Lung (tissue), 11 donors: ENCODE measurements at regions not wholly inside any gene's neighbourhood (a gene's known extent, or its start where the extent isn't known, plus 50 kb on each side); places are given as distances from the start of the nearest gene placed in this dataset.

ENCODE experiments used
- ATAC-seq: fragments of 200-7000 bp; cut with Tn5 transposase; one replicate; pipeline ENCODE4 v1.9.1; 2020; ENCODE audit warnings: moderate number of reproducible peaks; ENCODE audit not compliant: insufficient read depth, low FRiP score
- DNase-seq, 3 donors: peaks; one replicate each; pipeline ENCODE4 v3.0.0-alpha.2; 2013 to 2017
- H3K27ac ChIP-seq, 2 donors: one replicate each; pipeline ENCODE4 v1.5.1; 2013; ENCODE audit warnings: mild to moderate bottlenecking in 2 of 2, moderate library complexity in 2 of 2, control low read depth in 1 of 2, inconsistent platforms in 1 of 2, low read depth in 1 of 2, low read length in 1 of 2
- H3K27me3 ChIP-seq, 3 donors: one replicate each; pipeline ENCODE4 v1.5.1; 2013; ENCODE audit warnings: low read length in 2 of 3; ENCODE audit not compliant: control insufficient read depth in 3 of 3, insufficient read depth in 3 of 3
- H3K36me3 ChIP-seq, 4 donors: one replicate each; pipeline ENCODE4 v1.5.1; 2013; ENCODE audit warnings: low read length in 4 of 4, mild to moderate bottlenecking in 1 of 4, moderate library complexity in 1 of 4; ENCODE audit not compliant: control insufficient read depth in 4 of 4, insufficient read depth in 4 of 4
- H3K4me1 ChIP-seq, 5 donors: one replicate each; pipeline ENCODE4 v1.5.1; 2013; ENCODE audit warnings: low read length in 5 of 5, mild to moderate bottlenecking in 2 of 5, moderate library complexity in 1 of 5; ENCODE audit not compliant: control insufficient read depth in 5 of 5, insufficient read depth in 5 of 5
- H3K4me3 ChIP-seq: one replicate; pipeline ENCODE4 v1.5.1; 2013; ENCODE audit warnings: mild to moderate bottlenecking, control low read depth, moderate library complexity
- H3K9ac ChIP-seq, 2 donors: one replicate each; pipeline ENCODE4 v1.5.1; 2013; ENCODE audit warnings: low read length in 2 of 2, control low read depth in 1 of 2; ENCODE audit not compliant: insufficient read depth in 1 of 2
- H3K9me3 ChIP-seq, 4 donors: one replicate each; pipeline ENCODE4 v1.5.1; 2013; ENCODE audit warnings: low read length in 3 of 4, mild to moderate bottlenecking in 1 of 4, moderate library complexity in 1 of 4; ENCODE audit not compliant: control insufficient read depth in 4 of 4, insufficient read depth in 3 of 4
- WGBS, 2 donors: extraction: QIAGEN DNeasy Blood & Tissue Kit; methylation state at CpG; one replicate each; pipeline ENCODE4 v1.1.7; 2013; 5-methylcytosine and 5-hydroxymethylcytosine counted together
- TF ChIP-seq, protein P1 (sequence below): IDR thresholded peaks from 2 replicates; pipeline ENCODE4 v1.5.1; 2012; ENCODE audit warnings: mild to moderate bottlenecking; ENCODE audit errors: control extremely low read depth, extremely low read depth
- donor health status: control.
- donor health status: control.
- donor health status: Bipolar disorder and iron deficiency.
- donor health status: healthy.
- donor health status: DM: yes; HTN: yes; CAD: no.

DNA sequence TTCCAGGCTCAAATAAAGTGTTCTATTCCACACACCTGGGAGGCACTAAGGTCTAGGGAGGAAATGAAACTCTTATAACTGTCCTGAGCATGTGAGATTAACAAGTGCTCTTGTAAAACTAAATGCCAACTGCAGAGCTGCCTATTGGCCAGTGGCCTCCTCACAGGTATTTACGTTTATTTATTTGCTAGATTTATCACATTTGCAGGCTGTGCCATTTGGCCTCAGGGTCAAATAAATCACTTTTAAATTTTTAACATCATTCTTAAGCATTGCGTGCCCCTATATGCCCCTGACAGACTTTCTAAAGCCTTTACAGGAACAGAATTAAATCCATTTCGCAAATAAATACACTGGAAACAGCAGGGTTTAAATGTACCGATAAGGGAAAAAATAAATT is 381.8 kb upstream of the NFE2L3 start:
- no peaks in the 10 kb centered on the region for H3K36me3 ChIP-seq
- no peaks in the 10 kb centered on the region for H3K9me3 ChIP-seq
- no peak overlapping the region for H3K9ac ChIP-seq
- TF ChIP-seq, protein P1, sequence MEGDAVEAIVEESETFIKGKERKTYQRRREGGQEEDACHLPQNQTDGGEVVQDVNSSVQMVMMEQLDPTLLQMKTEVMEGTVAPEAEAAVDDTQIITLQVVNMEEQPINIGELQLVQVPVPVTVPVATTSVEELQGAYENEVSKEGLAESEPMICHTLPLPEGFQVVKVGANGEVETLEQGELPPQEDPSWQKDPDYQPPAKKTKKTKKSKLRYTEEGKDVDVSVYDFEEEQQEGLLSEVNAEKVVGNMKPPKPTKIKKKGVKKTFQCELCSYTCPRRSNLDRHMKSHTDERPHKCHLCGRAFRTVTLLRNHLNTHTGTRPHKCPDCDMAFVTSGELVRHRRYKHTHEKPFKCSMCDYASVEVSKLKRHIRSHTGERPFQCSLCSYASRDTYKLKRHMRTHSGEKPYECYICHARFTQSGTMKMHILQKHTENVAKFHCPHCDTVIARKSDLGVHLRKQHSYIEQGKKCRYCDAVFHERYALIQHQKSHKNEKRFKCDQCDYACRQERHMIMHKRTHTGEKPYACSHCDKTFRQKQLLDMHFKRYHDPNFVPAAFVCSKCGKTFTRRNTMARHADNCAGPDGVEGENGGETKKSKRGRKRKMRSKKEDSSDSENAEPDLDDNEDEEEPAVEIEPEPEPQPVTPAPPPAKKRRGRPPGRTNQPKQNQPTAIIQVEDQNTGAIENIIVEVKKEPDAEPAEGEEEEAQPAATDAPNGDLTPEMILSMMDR = no peak
- no peaks in the 10 kb centered on the region for H3K4me1 ChIP-seq
- H3K27ac ChIP-seq = no peak overlapping the region
- H3K4me3 ChIP-seq = no peak overlapping the region
- ATAC-seq (no peak), DNase-seq (no peak)
- WGBS, 2 donors = 70 to 87% methylated on average over 4 of the region's 4 CpGs
- H3K27me3 ChIP-seq = no peaks in the 10 kb centered on the region

DNA sequence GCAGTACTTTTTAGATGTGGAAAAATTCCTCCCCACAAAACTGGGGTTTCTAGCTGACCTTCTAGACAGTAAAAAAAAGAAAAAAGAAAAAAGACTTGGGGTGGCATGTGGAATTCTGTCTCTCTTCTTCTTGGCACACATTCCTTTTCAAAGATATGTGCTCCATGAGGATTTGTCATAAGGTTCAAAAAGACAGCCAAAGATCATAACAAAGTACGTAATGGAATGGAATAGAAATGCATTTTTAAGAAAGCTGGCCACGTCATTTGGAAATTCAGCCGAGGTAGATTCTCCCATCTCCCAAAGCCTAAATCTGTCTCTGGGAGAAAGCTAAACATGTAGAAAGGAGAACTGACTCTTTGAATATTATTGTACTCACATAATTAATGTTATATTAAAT is 381.3 kb upstream of the NFE2L3 start:
- no peak for ATAC-seq
- no peak overlapping the region for H3K27ac ChIP-seq
- 73 to 78% methylated on average over 3 of the region's 3 CpGs for WGBS, 2 donors

DNA sequence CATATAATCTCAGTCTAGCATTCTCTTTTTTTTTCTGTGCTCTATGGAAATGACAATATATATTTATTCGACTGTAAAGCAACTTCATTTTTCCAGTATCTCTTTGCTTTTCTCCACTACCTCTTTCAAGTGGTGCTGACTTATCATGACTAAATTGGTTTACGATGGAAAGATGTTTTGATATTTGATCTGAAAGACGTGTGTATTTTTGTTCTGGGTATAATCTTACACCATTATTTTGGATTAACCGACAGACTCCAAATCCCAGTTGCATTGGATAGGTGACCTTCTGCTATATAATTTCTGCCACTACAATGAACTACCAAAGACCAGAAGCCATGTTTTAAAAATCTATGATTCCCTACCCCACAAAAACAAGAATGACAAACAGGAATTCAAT is 380.5 kb upstream of the NFE2L3 start:
- no peaks in the 10 kb centered on the region for H3K36me3 ChIP-seq
- H3K27ac ChIP-seq = no peak overlapping the region
- TF ChIP-seq, protein P1 = no peak
- WGBS, 2 donors = 91 to 95% methylated on average over 4 of the region's 4 CpGs
- H3K4me1 ChIP-seq = no peaks in the 10 kb centered on the region
- H3K9ac ChIP-seq = no peak overlapping the region
- no peak overlapping the region for H3K4me3 ChIP-seq
- H3K9me3 ChIP-seq = no peaks in the 10 kb centered on the region
- DNase-seq = no peak
- no peaks in the 10 kb centered on the region for H3K27me3 ChIP-seq
- no peak for ATAC-seq

More for the DNA sequence above, 381.3 kb upstream of the NFE2L3 start:
- TF ChIP-seq, protein P1 = no peak
- Histone ChIP-seq H3K27me3 (no peaks in the 10 kb centered on the region), H3K4me1 (no peaks in the 10 kb centered on the region), H3K9ac (no peak overlapping the region), H3K36me3 (no peaks in the 10 kb centered on the region), H3K4me3 (no peak overlapping the region), H3K9me3 (no peaks in the 10 kb centered on the region)
- no peak for DNase-seq

DNA sequence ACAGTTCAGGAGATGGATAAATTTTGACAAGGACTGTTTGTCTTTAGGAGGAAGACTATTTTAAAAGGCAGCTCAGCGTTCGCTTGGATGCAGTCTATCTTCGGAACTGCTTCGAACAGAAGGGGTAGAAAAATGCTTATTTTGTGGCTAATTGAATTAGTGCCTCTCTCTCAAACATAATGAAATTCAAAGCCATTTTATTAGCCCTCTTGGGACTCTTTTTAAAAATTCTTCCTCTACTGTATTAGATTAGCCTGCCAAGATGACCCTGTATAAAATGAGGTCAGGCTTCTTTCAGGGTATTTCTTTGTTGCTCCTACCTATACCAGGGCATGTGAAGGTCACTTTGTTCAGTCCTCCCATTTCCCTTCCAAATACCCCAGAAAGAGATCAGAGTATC is 379.2 kb upstream of the NFE2L3 start:
- no peaks in the 10 kb centered on the region for H3K36me3 ChIP-seq
- no peak overlapping the region for H3K27ac ChIP-seq
- no peaks in the 10 kb centered on the region for H3K4me1 ChIP-seq
- ATAC-seq (no peak), DNase-seq (no peak)
- no peak overlapping the region for H3K4me3 ChIP-seq
- H3K9me3 ChIP-seq = no peaks in the 10 kb centered on the region
- no peak overlapping the region for H3K9ac ChIP-seq
- 96 to 98% methylated on average over 4 of the region's 4 CpGs for WGBS, 2 donors
- no peaks in the 10 kb centered on the region for H3K27me3 ChIP-seq
- TF ChIP-seq, protein P1 = no peak
